ENCODE measurements at regions not wholly inside any gene's neighbourhood (a gene's known extent, or its start where the extent isn't known, plus 50 kb on each side); places are given as distances from the start of the nearest gene placed in this dataset.
"Not testable (repeated sequence)": the region's sequence is repeated elsewhere in the genome, so short reads cannot be mapped to it uniquely, and the experiment has no call there.

GRCh38 chr9:29203244-29203930, 1630.1 kb upstream of the C9orf72 start:
- no peak for DNase-seq

GRCh38 chr9:29208670-29209069, 1635.4 kb upstream of the C9orf72 start:
- peak; percentile 27 to 34 for DNase-seq

GRCh38 chr9:29209748-29210291, 1636.5 kb upstream of the C9orf72 start:
- DNase-seq: peak in 1 of 2 experiments; percentile 27

- no peak for DNase-seq
Measured at GRCh38 chr9:29211003-29211579, 1637.8 kb upstream of the C9orf72 start.

- DNase-seq: peak in 1 of 2 experiments; percentile 67
Measured at GRCh38 chr9:29211580-29212396, 1638.5 kb upstream of the C9orf72 start.

- peak in 1 of 2 experiments; percentile 51 for DNase-seq
Measured at GRCh38 chr9:29212397-29213387, 1639.4 kb upstream of the C9orf72 start.

GRCh38 chr9:29213417-29214153, 1640.3 kb upstream of the C9orf72 start, which contains the start of gene LINGO2:
TSS of gene LINGO2 (minus strand) at chr9:29213601.
- DNase-seq: peak; percentile 65 to 71

- peak; percentile 65 to 75 for DNase-seq
Measured at GRCh38 chr9:29214154-29214689, 1640.9 kb upstream of the C9orf72 start.

GRCh38 chr9:29214690-29215253, 1641.5 kb upstream of the C9orf72 start:
- DNase-seq: peak in 1 of 2 experiments; percentile 18

GRCh38 chr9:29217966-29218365, 1644.7 kb upstream of the C9orf72 start:
- DNase-seq: no peak

- DNase-seq: no peak
Measured at GRCh38 chr9:29220596-29221251, 1647.4 kb upstream of the C9orf72 start.

GRCh38 chr9:29228558-29228957, 1655.3 kb upstream of the C9orf72 start:
- DNase-seq: no peak

- no peak for DNase-seq
Measured at GRCh38 chr9:29230931-29231330, 1657.7 kb upstream of the C9orf72 start.

- no peak for DNase-seq
Measured at GRCh38 chr9:29233193-29233592, 1659.9 kb upstream of the C9orf72 start.

GRCh38 chr9:29241320-29241719, 1668.0 kb upstream of the C9orf72 start:
- no peak for DNase-seq

- no peak for DNase-seq
Measured at GRCh38 chr9:29245351-29245750, 1672.1 kb upstream of the C9orf72 start.

GRCh38 chr9:29270400-29270799, 1697.1 kb upstream of the C9orf72 start:
- DNase-seq: not testable (repeated sequence)

- no peak for DNase-seq
Measured at GRCh38 chr9:29282121-29282520, 1708.8 kb upstream of the C9orf72 start.

GRCh38 chr9:29285818-29286217, 1712.5 kb upstream of the C9orf72 start:
- DNase-seq: peak in 1 of 2 experiments; percentile 21

GRCh38 chr9:29289365-29289764, 1716.1 kb upstream of the C9orf72 start:
- DNase-seq: no peak

Data from NCI-H526 (cell line).